HFF-Myc (cell line): ENCODE measurements at regions not wholly inside any gene's neighbourhood (a gene's known extent, or its start where the extent isn't known, plus 50 kb on each side); places are given as distances from the start of the nearest gene placed in this dataset.
"Not testable (repeated sequence)": the region's sequence is repeated elsewhere in the genome, so short reads cannot be mapped to it uniquely, and the experiment has no call there.

ENCODE experiments used
- DNase-seq: peaks from one replicate; pipeline ENCODE4 v3.0.0-alpha.2; 2011; ENCODE audit warnings: low read depth; ENCODE audit errors: extremely low read depth
- H3K4me3 ChIP-seq: replicated peaks from 2 replicates; pipeline ENCODE4 v1.5.1; 2011; ENCODE audit warnings: low read depth, mild to moderate bottlenecking, control low read depth, low read length
- TF ChIP-seq, protein P1 (sequence below): IDR thresholded peaks from 2 replicates; pipeline ENCODE4 v1.5.1; 2012; ENCODE audit warnings: mild to moderate bottlenecking, low read depth, low read length, control low read depth; ENCODE audit errors: missing control alignments

DNA sequence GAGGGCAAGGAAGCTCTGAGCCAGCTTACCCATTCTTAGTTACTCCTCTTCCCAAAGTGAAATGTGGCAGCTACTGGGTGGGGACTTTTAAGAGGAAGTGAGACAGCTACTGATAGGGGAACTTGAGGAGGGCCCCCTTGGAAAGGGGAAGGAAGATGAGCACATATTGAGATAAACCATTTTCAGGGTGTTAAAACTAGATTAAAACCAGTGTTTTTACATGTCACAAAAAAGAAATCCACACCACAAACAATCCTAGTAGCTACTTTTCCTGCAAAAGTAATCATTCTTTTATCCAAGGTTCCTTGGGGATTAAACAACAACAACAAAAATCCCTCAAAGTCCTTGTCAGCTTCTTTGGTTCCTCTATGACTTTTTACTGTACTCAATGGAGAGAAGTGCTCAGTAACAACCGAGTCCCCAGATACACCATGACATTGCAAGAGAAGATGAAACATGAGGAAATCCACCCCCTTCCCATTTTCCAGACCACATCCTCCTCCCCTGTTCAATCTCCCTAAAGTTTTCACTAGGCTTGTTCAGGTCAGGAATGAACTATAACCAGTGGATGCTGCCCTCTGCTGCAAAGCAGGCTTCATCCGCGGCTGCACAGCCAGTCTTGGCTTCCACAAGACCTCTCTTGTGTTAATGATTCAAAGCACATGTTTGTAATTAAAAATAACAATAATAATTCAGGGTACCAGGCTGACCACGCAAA is 113.5 kb upstream of the TMEM164 start:
- DNase-seq: no peak
- TF ChIP-seq, protein P1, sequence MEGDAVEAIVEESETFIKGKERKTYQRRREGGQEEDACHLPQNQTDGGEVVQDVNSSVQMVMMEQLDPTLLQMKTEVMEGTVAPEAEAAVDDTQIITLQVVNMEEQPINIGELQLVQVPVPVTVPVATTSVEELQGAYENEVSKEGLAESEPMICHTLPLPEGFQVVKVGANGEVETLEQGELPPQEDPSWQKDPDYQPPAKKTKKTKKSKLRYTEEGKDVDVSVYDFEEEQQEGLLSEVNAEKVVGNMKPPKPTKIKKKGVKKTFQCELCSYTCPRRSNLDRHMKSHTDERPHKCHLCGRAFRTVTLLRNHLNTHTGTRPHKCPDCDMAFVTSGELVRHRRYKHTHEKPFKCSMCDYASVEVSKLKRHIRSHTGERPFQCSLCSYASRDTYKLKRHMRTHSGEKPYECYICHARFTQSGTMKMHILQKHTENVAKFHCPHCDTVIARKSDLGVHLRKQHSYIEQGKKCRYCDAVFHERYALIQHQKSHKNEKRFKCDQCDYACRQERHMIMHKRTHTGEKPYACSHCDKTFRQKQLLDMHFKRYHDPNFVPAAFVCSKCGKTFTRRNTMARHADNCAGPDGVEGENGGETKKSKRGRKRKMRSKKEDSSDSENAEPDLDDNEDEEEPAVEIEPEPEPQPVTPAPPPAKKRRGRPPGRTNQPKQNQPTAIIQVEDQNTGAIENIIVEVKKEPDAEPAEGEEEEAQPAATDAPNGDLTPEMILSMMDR: no peak
- no peak overlapping the region for H3K4me3 ChIP-seq

DNA sequence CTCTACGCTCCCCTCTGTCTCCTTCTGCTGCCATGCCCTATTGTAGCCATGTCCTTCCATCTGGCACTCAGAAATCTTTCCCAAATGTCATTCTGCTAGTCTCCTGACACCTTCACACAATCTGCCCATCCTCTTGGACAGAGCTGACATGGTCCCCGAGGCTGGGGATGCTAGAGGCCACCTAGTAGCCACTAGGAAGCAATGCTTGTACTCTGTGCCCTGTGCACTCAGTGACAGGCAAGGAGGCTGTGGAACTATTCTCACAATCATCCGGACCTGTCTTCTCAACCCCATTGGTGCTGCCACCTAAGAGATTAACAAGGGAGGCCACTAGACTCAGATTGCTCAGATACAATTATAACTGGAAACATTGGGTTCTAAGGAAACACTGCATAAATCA is 112.6 kb upstream of the TMEM164 start:
- H3K4me3 ChIP-seq: no peak overlapping the region
- TF ChIP-seq, protein P1: no peak
- no peak for DNase-seq

DNA sequence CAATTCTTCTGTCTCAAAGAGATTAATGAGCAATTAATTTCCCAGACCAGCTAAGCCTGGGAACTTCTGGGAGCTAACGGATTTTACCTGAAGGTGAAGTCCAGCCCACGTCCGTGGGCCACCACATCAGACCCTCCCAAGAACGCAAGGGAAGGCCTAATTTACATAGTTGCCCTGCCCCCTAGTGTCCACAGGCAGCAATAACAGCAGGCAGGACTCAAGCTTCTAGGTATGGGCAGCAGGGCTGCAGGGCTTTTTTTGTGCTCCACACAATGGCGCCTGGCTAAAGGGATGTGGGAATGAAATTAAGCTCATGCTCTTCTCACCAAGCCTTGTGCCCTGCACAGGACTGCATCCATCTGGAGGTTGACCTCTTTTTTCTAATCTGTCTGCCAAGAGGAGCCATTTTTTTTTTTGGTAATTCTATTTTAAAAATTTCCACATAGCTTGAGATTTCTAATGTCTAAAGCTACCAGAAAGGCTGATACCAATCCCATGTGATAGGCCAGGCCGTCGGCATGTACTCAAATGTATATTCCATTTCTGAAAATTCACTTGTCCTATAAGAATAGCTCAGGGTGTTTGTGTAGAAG is 111.9 kb upstream of the TMEM164 start:
- no peak overlapping the region for H3K4me3 ChIP-seq
- DNase-seq: no peak
- TF ChIP-seq, protein P1: peak; percentile 79

DNA sequence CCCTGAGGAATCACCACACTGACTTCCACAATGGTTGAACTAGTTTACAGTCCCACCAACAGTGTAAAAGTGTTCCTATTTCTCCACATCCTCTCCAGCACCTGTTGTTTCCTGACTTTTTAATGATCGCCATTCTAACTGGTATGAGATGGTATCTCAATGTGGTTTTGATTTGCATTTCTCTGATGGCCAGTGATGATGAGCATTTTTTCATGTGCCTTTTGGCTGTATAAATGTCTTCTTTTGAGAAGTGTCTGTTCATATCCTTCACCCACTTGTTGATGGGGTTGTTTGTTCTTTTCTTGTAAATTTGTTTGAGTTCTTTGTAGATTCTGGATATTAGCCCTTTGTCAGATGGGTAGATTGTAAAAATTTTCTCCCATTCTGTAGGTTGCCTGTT is 106.9 kb upstream of the TMEM164 start:
- DNase-seq, H3K4me3 ChIP-seq: not testable (repeated sequence)

DNA sequence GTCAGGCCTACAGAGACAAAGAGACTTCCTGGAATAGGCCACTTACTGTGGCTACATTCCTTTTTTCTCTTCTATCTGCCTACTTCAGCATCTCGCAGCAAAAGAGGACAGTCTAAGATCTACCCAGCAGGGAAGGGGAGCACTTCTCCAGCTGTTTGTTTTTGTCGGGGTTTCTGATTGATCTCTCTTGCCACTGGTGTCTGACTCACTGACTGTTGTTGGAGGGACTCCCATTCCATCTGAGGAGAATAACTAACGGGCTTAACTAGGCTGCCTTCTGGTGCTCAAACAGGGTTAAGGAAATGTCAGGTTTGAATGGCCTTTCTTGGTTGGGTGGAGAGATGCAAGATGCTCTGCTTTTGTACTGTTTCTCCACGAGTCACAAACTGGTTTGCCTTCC is 100.2 kb upstream of the TMEM164 start:
- DNase-seq: no peak
- H3K4me3 ChIP-seq: no peak overlapping the region
- TF ChIP-seq, protein P1: no peak

DNA sequence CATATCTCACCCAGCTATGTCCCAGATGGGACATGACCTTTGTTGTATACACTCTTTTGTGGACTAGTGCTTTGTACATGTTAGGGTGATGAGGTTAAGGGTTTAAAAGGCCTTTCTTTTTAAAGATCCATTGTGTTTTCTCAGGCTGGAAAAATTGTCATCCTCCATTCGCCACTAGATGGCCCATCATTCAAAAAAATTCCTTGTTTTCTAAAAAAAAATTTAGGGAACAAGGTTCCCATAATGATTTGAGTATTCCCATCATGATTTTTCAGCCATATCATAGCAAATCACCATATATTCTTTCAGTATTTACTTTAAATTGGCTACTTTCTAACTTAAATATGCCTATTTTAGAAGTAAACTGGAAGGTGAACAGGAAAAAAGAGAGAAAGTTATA is 91.9 kb upstream of the TMEM164 start:
- DNase-seq: no peak
- H3K4me3 ChIP-seq: no peak overlapping the region
- TF ChIP-seq, protein P1: peak; percentile 30

DNA sequence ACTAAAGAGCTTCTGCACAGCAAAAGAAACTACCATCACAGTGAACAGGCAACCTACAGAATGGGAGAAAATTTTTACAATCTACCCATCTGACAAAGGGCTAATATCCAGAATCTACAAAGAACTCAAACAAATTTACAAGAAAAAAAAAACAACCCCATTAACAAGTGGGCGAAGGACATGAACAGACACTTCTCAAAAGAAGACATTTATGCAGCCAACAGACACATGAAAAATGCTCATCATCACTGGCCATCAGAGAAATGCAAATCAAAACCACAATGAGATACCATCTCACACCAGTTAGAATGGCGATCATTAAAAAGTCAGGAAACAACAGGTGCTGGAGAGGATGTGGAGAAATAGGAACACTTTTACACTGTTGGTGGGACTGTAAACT is 89.9 kb upstream of the TMEM164 start:
- H3K4me3 ChIP-seq, DNase-seq: not testable (repeated sequence)

DNA sequence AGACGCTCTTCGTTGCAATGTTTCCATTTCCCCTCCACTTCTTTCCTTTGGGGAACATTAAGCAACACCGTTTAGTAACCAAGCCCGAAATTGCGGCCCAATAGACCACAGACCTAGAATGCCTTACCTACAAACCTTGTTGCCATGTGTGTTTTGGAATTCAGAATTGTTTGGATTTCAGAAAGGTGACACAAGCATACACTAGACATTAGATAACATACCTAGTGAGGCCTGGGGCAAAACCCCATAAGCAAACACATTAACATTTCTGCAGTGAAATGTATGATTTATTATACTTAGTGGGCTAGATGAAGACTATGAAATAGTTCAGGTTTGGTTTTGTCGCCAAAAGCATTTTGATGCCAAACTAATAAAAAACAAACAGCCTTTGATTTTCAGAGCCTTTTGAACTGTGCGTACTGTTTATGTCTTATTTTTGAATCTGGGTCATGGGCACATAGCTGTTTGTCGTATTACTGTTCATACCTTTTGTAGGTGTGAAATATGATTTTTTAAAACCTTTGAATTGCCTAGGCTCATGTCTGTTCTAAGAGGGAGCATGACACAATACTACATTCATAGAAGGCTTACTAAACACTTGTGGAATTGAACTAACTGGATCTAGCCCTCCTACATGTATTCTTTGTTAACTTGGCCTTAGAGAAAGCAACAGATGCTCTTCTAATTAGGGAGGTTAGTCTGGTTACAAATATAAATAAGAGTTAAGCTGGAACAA is 88.6 kb upstream of the TMEM164 start:
- TF ChIP-seq, protein P1: no peak
- no peak for DNase-seq
- H3K4me3 ChIP-seq: no peak overlapping the region
